GM19324 (cell line): ENCODE measurements at regions not wholly inside any gene's neighbourhood (a gene's known extent, or its start where the extent isn't known, plus 50 kb on each side); places are given as distances from the start of the nearest gene placed in this dataset.

Source experiments
- ATAC-seq: cut with Tn5 transposase; IDR thresholded peaks from one replicate; pipeline ENCODE4 v1.9.1; 2021; ENCODE audit warnings: mild to moderate bottlenecking, moderate library complexity; ENCODE audit not compliant: unreplicated experiment, low FRiP score

DNA sequence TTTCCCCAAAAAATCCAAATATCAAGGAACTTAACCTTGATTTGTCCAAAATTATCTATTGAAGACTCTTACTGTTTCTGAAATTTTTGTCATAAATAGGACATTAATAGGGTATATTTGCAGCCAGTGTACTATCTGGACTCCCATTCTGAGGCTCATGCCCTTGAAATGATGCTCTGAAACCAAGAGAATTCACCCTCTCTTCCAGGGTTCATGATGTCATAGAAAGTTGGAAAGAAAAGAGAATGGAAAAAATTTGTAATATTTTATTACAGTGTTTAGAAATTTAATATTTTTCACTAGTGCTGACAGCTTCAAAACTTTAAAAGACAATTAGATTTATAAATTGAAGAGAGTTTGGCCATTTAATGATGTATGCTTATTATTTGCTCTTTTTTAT is 712.5 kb downstream of the MCTP2 start:
- ATAC-seq = no peak

DNA sequence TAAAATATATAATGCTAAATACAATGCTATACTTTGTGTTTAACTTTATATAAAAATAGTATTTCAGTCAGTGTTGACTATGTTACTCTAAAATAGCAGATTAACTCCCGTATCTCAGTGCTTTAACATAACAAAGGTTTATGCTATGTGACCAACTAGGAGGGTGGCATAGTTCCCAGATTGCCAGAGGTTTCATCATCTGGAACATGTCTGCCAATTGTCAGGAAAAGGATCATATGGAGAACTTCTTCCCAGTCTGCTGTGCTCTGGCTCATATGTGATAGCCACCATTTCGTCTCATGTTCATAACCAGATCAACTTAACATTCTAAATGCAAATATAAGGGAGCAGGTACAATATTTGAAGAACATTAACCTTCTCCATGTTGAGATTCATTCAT is 720.2 kb downstream of the MCTP2 start:
- no peak for ATAC-seq

DNA sequence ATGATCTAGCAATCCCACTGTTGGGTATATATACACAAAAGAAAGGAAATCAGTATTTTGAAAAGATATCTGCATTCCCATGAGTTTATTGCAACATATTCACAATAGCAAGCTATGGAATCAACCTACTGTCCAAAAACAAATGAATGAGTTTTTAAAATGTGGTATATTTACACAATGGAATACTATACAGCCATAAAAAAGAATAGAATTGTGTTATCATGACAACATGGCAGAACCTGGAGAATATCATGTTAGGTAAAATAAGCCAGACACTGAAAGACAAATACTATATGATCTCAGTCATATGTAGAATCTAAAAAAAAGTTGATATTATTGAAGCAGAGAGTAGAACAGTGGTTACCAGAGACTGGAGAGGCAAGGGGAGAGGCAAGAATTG is 732.6 kb downstream of the MCTP2 start:
- ATAC-seq = no peak

DNA sequence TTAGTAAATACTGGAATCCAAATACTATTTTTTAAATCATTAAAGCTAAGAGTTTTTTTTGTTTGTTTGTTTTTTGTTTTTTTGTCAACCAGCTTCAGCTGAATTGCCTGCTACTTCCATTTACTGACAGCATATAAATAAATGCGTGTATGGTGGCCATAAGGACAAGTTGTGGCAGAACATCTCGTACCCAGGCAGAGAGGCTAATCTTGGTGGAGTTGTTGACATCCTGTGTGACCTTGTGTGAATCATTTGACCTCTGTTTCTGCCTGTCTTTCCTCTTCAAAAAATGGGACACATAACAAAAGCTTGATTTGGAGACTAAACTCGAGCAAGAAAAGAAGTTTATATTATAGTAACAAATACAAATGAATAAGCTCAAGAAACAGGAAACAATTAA is 734.2 kb downstream of the MCTP2 start:
- no peak for ATAC-seq

DNA sequence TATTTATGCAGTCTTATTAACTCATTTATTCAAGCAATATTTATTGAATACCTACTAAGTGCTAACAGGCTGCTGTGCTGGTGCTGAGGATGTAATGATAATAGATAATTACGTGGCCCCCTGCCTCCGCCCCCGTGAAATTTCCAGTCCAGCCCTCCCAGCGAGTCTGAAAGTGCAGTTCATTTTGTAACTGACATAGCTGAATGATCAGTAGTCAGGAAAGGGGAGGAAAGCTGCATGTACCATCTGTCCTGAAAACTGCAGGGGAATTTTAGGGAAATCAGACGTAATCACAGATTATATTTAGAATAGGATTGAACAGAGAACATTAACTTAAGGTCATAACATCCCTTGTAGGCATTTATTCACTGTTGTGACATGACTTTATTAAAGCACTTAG is 736.8 kb downstream of the MCTP2 start:
- ATAC-seq = no peak

DNA sequence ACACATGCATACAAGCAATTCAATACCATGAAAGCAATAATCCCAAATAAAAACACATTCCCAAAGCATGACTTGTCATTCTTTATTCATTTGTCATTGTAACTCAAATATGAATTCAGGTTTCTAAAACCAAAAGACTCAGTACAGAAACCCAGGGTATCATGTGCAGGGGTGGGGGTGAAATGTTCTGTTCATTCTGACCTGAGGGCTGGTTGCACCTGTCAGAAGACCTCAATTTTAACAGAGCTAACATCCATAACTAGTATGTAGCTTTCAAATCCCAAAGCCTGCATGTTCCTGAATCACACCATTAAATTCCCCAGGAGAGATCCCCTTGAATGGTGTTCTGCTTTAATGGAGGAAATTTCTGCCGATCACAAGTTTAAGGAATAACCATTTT is 738.7 kb downstream of the MCTP2 start:
- ATAC-seq = no peak

DNA sequence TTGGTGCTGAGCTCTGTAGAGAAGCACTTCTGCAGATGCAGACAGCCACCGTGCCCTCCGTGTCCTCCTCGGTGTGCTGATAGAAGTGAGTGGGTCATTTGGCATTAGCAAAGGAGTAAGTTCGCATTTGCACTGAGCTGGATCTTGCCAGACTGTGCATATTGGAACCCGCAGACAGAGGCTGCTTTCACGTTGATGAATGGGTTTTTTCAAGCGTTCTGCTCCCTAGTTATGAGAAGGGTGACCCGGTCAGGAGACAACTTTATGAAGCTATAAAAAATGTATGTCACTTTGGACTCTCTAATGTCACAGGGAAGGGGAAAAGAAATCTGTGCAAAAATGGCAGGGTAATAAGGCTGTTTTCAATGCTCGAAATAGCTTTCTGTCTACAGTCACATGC is 739.4 kb downstream of the MCTP2 start:
- ATAC-seq = no peak

DNA sequence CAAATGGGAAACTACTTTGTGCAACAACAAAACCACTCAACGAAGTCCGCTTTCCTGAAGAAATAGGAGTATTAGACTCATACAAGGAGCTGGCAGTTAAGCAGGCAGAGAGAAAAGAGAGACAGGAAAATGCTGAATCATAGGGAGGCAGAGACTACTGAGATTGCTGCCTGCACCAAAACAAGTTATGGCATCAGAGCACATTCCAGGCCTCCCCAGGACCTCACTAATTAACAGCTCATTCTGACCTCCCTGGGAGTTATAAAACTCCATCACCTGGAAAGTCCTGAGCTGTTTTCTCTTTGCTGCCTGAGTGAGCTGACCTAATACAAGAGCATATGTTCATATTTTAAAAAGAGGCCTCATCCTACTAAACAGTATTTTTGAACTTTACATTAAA is 741.0 kb downstream of the MCTP2 start:
- ATAC-seq = no peak

DNA sequence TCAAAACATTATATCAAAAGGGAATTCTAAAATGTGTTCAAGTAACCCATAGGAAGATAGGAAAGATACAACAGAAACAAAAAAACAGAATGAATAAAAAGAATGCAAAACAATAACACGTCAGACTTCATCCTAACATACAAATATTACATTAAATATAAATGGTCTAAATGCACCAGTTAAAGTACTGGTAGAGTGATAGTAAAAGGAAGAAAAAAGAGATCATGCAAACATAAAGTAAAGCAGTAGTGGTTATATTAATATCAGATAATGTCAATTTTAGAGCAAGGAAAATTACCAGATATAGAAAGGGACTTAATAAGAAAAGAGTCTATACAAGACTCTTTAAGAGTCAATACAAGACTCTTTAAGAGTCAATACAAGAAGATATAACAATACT is 755.7 kb downstream of the MCTP2 start:
- ATAC-seq = no peak

DNA sequence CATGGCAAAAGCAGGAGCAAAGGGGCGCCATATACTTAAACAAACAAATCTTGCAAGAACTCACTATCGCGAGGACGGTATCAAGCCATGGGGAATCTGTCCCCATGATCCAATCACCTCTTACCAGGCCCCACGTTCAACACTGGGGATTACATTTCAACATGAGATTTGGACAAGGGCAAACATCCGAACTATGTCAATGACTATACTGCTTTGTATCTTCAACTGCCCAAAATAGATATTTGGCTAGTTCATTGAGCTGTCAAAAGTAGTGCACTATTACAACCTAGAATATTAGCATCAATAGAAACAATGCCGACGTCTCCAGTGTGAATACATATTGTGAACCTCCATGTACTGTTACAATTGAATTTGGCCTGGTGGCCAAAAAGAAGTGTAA is 760.4 kb downstream of the MCTP2 start:
- no peak for ATAC-seq

DNA sequence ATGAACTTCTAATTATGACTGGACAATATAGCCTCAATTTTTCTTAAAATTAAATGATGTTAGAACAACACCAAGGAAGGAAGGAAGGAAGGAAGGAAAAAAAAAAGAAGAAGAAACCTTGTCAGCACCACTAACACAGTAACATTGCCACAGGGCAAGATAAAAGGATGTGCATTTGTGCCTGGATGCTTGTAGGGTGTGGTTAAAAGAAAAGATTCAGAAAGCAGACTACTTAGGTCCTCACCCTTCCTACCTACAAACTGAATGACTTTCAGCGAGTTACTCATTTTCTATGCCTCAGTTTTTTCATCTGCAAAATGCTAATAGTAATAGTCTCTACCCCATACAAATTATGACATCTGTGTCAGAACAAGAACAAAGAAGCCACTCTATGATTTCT is 778.3 kb downstream of the MCTP2 start:
- no peak for ATAC-seq

DNA sequence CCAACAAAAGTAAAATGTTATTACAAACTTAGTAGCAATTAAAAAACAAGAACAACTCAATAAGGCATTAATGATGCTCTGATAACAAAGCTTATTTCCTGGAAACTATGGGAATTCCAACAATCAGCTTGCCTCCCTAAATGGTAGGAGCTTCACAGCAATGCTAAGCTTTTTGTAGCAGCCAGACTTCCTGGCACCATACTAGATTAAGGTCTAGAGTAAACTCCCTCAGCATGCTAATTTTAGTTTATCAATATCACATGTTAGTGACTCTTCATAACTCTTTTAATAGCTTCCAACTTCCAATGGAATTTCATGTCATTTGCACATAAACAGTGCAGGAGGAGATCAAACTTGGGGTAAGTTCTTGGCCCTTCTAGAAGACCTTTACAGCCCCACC is 782.0 kb downstream of the MCTP2 start:
- no peak for ATAC-seq

DNA sequence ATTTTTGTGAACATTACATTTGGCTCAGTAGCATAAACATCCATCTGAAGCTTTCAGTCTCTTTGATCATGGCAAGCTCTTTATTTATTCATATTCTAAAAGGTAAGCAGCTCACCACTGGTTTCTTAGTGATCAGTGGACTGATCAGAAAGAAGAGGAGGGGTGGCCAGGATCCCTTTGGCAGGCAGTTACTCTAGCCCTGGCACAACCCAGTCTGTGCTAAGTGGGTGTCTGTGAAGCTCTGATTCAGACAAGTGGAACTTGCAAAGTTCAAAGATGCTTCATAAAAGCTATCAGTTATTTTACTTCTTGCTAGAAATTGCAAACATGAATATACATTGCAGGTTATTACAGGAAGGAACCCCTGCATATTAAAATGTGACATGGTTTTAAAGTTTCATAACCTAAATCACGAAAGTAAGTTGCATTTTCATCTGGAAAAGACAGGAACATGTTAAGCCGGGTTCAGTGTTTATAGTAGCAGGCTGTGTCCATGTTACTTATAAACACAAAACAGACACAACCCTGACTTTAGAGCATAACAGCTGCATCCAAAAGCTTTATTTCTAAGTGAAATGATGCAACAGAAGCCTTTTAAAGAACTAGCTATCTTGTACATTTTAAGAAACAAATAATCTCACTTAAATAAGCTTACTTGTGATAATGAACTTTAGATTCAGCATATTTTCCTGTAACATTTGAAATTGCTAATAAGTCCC is 785.3 kb downstream of the MCTP2 start:
- no peak for ATAC-seq

DNA sequence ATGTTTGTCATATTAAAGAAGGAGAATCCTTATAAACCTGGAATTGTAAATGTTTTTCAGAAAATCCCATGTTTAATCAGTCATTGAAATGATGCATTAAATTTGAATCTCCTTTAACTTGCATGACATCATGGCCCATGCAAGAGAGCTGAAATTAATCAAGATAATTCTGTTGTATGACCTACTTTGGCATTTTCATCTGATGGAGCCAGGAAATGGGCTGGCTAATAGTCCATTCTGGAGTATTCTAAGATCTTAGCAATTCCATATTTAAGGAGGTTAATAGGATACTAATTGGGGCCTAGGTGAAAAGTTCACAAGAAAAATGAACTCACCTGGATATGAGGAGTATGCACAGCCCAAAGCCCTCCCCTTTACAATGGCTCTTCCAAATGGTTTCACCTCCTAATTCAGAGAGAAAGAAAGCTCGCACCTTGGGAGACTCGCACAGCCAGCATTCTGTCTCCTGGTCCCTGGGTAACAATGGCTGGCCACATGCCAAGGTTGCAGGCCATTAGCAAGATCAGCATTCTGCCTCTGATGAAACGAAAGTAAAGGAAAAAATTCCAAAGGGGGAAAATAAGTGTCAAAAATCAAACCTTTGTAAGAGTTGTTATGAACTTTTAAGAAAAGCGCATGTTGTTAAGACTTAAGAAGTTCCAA is 786.4 kb downstream of the MCTP2 start:
- no peak for ATAC-seq

DNA sequence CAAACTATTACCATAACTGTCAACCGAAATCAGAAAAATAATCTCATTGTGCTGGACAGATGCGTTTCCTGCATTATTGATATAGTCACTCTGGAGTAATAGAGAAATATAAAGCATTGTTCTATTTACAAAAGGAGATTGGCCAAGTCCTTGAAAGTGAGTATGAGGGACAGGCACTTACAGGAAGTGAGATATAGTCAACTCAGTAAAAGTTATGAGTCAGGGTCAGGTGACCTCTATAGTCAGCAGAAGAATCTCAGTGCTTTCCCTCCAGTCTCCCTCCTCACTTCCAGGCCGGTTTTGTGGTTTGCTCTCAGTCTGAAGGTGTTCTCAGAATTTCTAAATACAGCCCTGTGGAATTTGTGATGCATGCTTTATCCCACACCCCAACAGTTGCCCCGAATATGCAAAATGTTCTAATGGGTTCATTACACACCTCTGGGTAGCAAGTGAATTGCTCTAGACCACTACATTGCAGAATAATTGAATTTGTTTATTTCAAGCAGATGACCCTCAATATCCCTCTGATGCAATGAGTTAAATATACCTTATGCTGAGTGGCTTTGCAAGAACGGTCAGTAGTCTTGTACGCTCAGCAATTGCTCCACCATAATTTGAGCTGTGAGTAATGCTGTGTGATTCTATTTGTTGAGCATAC is 787.7 kb downstream of the MCTP2 start:
- no peak for ATAC-seq

DNA sequence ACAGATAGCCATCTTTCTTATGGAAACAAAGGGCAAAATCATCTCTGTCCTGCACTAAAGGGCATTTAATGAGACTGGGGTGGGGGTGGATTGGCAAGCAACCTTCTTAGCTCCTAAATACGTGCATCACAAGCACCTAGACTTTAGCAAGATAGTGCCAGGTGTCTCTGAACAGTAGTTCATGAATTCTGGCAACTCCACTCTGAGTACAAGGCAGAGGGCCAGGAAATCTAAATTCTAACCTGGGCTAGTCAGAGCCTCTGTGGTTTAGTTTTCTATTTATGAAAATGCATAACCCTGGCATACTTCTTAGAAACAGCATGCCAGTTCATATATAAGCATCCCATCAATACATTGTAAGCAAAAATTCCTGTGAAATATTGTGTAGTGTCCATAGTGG is 788.5 kb downstream of the MCTP2 start:
- no peak for ATAC-seq

DNA sequence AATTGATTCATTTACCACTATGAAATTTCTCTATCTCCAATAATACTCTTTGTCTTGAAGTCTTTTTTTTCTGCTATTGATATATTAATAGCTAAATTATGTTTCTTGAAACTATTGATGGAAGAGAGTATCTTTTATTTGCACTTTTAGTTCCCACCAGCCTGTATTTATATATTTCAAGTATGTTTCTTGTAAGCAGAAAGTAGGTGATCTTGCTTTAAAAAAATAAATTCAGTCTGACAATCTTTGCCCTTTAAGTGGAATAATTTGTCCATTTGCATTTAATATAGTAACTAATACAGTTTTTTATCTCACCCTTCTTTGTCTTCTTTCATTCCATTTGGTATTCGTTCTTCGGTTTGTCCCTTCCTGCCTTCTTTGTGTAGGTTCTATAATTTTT is 790.5 kb downstream of the MCTP2 start:
- no peak for ATAC-seq

DNA sequence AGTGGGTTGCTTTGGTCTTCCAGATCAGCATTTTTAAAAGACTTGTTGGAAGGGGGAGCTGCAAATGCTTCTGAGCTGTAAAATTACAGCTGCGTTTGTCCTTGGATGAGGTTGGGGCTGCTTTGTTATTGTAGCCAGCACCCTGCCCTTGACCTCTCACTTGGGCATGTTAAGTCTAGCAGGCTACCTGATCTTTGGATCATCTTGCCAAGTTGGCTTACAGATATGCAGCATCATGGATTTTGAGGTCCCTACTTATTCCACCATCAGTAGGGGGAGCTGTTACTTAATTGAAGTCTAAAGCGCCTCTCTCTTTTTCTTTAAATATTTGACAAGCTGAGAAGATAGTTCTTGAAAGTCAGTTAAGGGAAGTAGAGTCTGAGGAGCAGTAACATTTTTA is 793.0 kb downstream of the MCTP2 start:
- no peak for ATAC-seq

DNA sequence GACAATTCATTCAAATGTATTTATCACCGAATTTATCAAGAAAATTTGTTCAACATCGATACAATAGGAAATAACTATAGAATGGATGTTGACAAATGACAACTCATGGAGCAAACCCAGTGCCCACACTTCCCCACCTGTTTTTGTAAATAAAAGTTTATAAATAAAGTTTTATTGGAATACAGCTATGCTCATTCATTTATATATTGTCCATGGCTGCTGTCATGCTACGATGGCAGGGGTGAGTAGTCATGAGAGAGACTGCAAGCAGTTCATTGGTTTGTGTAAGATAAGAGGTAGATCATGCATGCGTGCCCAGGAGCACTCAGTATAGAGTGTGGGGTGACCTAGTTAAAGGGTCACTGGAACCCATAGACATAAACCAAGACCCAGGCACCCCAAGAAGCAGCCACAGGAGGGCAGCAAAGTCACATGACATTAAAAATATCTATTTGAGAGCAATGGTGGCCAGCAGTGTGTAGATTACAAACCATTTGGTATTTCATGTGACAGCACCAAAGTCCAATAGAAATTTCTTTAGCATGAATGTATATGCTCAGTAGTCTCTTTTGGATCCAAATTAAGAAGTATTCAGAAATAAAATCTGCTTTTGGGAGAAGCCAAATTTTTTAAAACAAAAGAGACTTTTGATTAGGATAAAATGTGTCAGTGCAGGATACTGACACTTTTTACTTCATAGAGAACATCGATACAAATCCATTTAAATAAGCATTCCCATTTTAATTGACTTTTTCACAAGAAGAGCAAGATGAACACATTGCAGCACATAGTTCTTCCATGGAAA is 794.8 kb downstream of the MCTP2 start:
- no peak for ATAC-seq

DNA sequence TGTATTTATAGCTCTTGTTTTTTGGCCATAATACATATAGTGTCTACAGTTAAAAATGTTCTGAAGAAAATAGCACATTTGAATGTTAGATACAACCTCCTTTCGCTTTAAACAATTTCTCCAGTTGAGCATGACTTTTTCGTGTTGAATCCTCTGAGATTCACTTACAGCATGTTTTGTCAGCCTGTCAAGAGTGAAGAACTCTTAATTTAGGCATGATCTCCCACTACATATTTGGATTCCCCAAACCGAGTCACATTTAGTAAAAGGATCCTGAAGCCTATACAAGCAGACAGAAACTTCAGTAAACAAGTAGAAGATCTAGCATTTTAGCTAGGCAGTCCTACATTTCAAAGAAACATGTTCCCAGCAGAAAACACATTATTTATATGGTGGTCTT is 796.6 kb downstream of the MCTP2 start:
- ATAC-seq = no peak

DNA sequence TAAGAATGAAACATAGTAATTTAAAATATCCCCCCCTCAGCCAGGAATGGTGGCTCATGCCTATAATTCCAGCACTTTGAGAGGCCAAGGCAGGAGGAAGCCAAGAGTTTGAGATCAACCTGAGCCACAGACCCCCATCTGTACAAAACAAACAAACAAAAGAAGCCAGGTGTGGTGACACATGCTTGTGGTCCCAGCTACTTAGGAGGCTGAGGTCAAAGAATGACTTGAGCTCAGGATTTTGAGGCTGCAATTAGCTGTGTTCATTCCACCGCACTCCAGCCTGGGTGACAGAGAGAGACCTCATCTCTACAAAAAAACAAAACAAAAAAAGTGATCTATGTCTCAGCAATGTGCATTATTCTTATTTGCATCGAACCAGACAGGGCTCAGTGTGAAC is 800.8 kb downstream of the MCTP2 start:
- no peak for ATAC-seq
